Adrenal gland (tissue), 9 donors: ENCODE measurements at regions not wholly inside any gene's neighbourhood (a gene's known extent, or its start where the extent isn't known, plus 50 kb on each side); places are given as distances from the start of the nearest gene placed in this dataset.

Experiments used
- DNase-seq, 7 donors: peaks; one replicate each; pipeline ENCODE4 v3.0.0-alpha.2; 2019 to 2020
- H3K27ac ChIP-seq, 5 donors: fragments of 200-600 bp; sonication (generic) in 4 of 5; 1 replicate in 3 of 5; 2 replicates in 2 of 5; pipeline versions ENCODE4 v1.5.1 to v1.8.0; 2016 to 2020; ENCODE audit warnings: mild to moderate bottlenecking in 1 of 5
- H3K27me3 ChIP-seq: fragments of 200-600 bp; 2 replicates; pipeline ENCODE4 v1.8.0; 2021
- H3K36me3 ChIP-seq, 2 donors: fragments of 200-600 bp; replicated peaks in 1 of 2; 1 replicate in 1 of 2; 2 replicates in 1 of 2; pipeline versions ENCODE4 v1.5.1 to v1.8.0; 2018 to 2022
- H3K4me1 ChIP-seq, 2 donors: fragments of 200-600 bp; replicated peaks in 1 of 2; 1 replicate in 1 of 2; 2 replicates in 1 of 2; pipeline versions ENCODE4 v1.5.1 to v1.8.0; 2018 to 2021
- H3K4me3 ChIP-seq, 4 donors: fragments of 200-600 bp; sonication (generic) in 3 of 4; one replicate each; pipeline ENCODE4 v1.5.1; 2016 to 2018
- H3K9me3 ChIP-seq, 3 donors: fragments of 200-600 bp; sonication (generic) in 1 of 3; replicated peaks in 1 of 3; 1 replicate in 2 of 3; 2 replicates in 1 of 3; pipeline versions ENCODE4 v1.5.1 to v1.8.0; 2016 to 2021
- CTCF ChIP-seq, 6 experiments: fragments of 450-650 bp in 4 of 6; fragments of 200-600 bp in 2 of 6; sonication (generic) in 1 of 6; IDR thresholded peaks; 1 replicate in 5 of 6; 2 replicates in 1 of 6; pipeline versions ENCODE4 v1.5.1 to v1.8.0; 2016 to 2021; ENCODE audit warnings: antibody characterized with exemption in 6 of 6, mild to moderate bottlenecking in 2 of 6, moderate library complexity in 1 of 6
- POLR2A ChIP-seq, 2 donors: fragments of 450-650 bp; IDR thresholded peaks; one replicate each; pipeline ENCODE4 v1.6.1; 2017; ENCODE audit warnings: antibody characterized with exemption in 2 of 2, mild to moderate bottlenecking in 2 of 2, moderate library complexity in 1 of 2
- WGBS, 4 donors: extraction: QIAGEN DNeasy Blood & Tissue Kit in 2 of 4; methylation state at CpG; one replicate each; pipeline versions ENCODE4 v1.1.5 to v1.1.7; 2013 to 2017; 5-methylcytosine and 5-hydroxymethylcytosine counted together
- intact Hi-C, 2 donors: fragments of 100-400 bp; cut with DNase I; formaldehyde crosslinking; loops; one replicate each; pipeline versions ENCODE4 v1.14.1 to v1.15.0; 2022 to 2023
- donor health status: healthy with polysubstance abuse.
- donor health status: Bipolar disorder and iron deficiency.
- donor health status: DM: yes; HTN: yes; CAD: no.
- donor health status: DM: no; HTN: no; CAD: no.
- donor health status: DM: no; HTN: no; CAD: no.

GRCh38 chr3:18090377-18090776, 334.8 kb downstream of the SATB1 start:
- Histone ChIP-seq H3K4me3 (no peak overlapping the region), H3K36me3 (no peaks in the 10 kb centered on the region), H3K4me1 (no peaks in the 10 kb centered on the region), H3K9me3 (no peaks in the 10 kb centered on the region), H3K27me3 (no peaks in the 10 kb centered on the region), H3K27ac (no peak overlapping the region)
- no peak for DNase-seq
- no peak for TF ChIP-seq CTCF (IDR thresholded peaks at IDR 0.05)
- no peak for TF ChIP-seq POLR2A (IDR thresholded peaks at IDR 0.05)
- intact Hi-C loops: no loop called here

DNA sequence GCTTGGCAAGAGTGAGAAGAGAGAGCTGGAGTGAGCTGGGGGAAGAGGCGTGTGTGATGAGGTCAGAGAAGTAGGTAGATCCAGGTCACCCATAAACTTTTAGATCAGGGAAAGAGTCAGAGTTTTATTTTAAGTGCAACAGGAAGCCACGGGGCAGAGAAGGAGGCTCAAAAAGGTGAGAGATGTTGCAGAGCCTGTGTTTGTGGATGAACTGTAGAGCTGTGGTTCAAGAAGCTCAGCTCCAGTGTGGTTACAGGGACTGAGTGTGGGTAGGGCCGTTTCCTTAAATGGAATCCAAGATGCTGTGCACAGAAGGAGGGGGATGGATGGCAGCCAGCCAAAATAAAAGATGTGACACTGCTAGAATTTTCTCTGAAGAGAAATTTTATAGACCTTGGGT, 337.2 kb downstream of the SATB1 start:
- no peaks in the 10 kb centered on the region for H3K36me3 ChIP-seq
- 49 to 68% (median 54%) methylated on average over 3 of the region's 3 CpGs for WGBS, 4 donors
- no peaks in the 10 kb centered on the region for H3K4me1 ChIP-seq
- H3K9me3 ChIP-seq: no peaks in the 10 kb centered on the region
- intact Hi-C loops: no loop called here
- H3K27ac ChIP-seq: no peak overlapping the region
- no peak for DNase-seq
- H3K27me3 ChIP-seq: no peaks in the 10 kb centered on the region
- TF ChIP-seq POLR2A (IDR thresholded peaks at IDR 0.05): no peak
- no peak for TF ChIP-seq CTCF (IDR thresholded peaks at IDR 0.05)
- H3K4me3 ChIP-seq: no peak overlapping the region

- Histone ChIP-seq H3K27ac (no peak overlapping the region), H3K4me3 (no peak overlapping the region), H3K4me1 (no peaks in the 10 kb centered on the region), H3K9me3 (no peaks in the 10 kb centered on the region), H3K36me3 (no peaks in the 10 kb centered on the region), H3K27me3 (no peaks in the 10 kb centered on the region)
- no peak for DNase-seq
- TF ChIP-seq POLR2A (IDR thresholded peaks at IDR 0.05): no peak
- TF ChIP-seq CTCF (IDR thresholded peaks at IDR 0.05): no peak
- intact Hi-C loops: no loop called here
- WGBS, 4 donors: 50 to 65% (median 61%) methylated on average over 5 of the region's 5 CpGs
These were observed 338.4 kb downstream of the SATB1 start for GRCh38 chr3:18086760-18087159.

DNA sequence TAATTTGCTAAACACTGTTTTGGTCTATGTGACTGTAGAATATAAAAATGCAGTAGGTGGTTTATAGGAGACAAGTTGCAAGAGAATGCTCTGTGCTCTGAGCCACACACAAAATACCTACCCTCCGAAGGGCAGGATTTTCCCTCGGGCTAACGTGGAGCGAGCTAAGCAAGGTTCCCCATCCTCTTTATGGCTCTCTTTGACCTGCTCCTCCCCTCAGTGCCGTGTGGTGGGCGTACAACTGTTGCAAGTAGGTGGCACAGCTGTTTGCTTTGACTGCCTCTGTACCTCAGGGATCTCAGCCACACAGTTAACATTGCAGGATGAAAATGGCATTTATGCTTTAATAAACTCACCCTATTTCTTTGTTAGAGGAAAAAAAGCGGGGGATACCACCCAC, 339.1 kb downstream of the SATB1 start:
- 65 to 77% (median 71%) methylated on average over 7 of the region's 7 CpGs for WGBS, 4 donors
- DNase-seq: no peak
- Histone ChIP-seq H3K27ac (no peak overlapping the region), H3K4me3 (no peak overlapping the region), H3K36me3 (no peaks in the 10 kb centered on the region), H3K9me3 (no peaks in the 10 kb centered on the region), H3K27me3 (no peaks in the 10 kb centered on the region), H3K4me1 (no peaks in the 10 kb centered on the region)
- intact Hi-C loops: no loop called here
- TF ChIP-seq CTCF (IDR thresholded peaks at IDR 0.05) (no peak), POLR2A (IDR thresholded peaks at IDR 0.05) (no peak)
